GM06990 (cell line): ENCODE measurements at regions not wholly inside any gene's neighbourhood (a gene's known extent, or its start where the extent isn't known, plus 50 kb on each side); places are given as distances from the start of the nearest gene placed in this dataset.
"Not testable (repeated sequence)": the region's sequence is repeated elsewhere in the genome, so short reads cannot be mapped to it uniquely, and the experiment has no call there.

Experiments
- DNase-seq: peaks from one replicate; pipeline ENCODE4 v3.0.0-alpha.2; 2011; ENCODE audit not compliant: insufficient read length; ENCODE audit errors: extremely low read depth
- H3K27me3 ChIP-seq: replicated peaks from 2 replicates; pipeline ENCODE4 v1.6.0; 2011; ENCODE audit warnings: low read length; ENCODE audit not compliant: control insufficient read depth, insufficient read depth
- H3K36me3 ChIP-seq: 2 replicates; pipeline ENCODE4 v1.5.1; 2011; ENCODE audit warnings: low read length; ENCODE audit not compliant: control insufficient read depth, insufficient read depth
- H3K4me3 ChIP-seq: replicated peaks from 2 replicates; pipeline ENCODE4 v1.5.1; 2011; ENCODE audit warnings: low read depth, mild to moderate bottlenecking, control low read depth, low read length
- TF ChIP-seq, protein P1 (sequence below): IDR thresholded peaks from 2 replicates; pipeline ENCODE4 v1.5.1; 2011; ENCODE audit warnings: low read length, control low read depth, mild to moderate bottlenecking, inconsistent platforms; ENCODE audit not compliant: insufficient read depth, poor library complexity, severe bottlenecking

DNA sequence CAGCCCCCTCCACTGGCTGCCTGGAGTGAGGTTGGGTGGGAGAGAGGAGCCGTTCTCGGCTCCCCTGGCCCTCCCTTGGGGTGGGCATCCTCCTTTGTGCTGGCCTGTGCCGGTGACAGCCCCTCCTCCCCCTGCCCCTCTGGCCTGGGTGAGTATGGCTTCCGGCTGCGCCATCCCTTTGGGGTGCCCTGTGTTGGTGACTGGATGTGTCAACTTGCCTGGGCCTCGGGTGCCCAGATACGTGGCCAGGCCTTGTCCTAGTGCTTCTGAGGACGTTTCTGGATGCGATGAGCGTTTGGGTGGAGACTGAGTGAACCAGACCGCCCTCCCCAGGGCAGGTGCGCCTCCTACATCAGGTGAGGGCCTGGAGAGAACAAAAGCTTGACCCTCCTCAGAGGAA lies 59.7 kb downstream of the PLXNA1 start:
- Histone ChIP-seq H3K36me3 (no peaks in the 10 kb centered on the region), H3K27me3 (no peaks in the 10 kb centered on the region; the same call in 1 of the 2 replicates), H3K4me3 (no peak overlapping the region)
- DNase-seq = no peak
- TF ChIP-seq, protein P1, sequence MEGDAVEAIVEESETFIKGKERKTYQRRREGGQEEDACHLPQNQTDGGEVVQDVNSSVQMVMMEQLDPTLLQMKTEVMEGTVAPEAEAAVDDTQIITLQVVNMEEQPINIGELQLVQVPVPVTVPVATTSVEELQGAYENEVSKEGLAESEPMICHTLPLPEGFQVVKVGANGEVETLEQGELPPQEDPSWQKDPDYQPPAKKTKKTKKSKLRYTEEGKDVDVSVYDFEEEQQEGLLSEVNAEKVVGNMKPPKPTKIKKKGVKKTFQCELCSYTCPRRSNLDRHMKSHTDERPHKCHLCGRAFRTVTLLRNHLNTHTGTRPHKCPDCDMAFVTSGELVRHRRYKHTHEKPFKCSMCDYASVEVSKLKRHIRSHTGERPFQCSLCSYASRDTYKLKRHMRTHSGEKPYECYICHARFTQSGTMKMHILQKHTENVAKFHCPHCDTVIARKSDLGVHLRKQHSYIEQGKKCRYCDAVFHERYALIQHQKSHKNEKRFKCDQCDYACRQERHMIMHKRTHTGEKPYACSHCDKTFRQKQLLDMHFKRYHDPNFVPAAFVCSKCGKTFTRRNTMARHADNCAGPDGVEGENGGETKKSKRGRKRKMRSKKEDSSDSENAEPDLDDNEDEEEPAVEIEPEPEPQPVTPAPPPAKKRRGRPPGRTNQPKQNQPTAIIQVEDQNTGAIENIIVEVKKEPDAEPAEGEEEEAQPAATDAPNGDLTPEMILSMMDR = no peak

DNA sequence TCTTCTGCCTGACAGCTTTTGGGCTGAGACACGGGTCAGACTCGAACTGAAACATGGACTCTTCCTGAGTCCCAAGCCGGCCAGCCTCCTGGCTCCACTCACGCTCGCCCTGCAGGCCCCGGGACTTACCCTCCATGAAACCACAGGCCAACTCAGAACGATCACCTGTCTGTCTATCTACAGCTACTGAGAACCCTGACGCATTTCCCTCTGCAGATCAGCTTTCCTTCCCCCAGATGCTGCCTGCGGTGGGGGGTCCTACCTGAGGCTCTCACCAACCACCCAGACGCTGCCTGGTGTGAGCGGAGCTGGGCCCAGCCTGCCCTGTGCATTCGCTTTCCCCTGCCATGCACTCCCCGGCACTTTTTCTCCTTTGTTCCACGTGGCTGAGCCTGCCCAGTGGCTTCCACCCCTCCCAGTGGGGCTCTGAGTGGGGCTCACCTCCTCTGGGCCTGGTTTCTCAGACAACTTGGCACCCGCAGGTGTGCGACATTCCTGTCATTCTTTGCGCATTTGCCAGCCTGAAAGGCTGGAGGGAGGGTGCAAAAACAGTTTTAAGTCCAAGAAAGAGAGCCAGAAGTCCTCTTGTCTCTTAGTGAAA lies 60.2 kb downstream of the PLXNA1 start:
- no peak for DNase-seq
- Histone ChIP-seq H3K27me3 (no peaks in the 10 kb centered on the region; the same call in 1 of the 2 replicates), H3K4me3 (no peak overlapping the region), H3K36me3 (no peaks in the 10 kb centered on the region)
- TF ChIP-seq, protein P1 = no peak

DNA sequence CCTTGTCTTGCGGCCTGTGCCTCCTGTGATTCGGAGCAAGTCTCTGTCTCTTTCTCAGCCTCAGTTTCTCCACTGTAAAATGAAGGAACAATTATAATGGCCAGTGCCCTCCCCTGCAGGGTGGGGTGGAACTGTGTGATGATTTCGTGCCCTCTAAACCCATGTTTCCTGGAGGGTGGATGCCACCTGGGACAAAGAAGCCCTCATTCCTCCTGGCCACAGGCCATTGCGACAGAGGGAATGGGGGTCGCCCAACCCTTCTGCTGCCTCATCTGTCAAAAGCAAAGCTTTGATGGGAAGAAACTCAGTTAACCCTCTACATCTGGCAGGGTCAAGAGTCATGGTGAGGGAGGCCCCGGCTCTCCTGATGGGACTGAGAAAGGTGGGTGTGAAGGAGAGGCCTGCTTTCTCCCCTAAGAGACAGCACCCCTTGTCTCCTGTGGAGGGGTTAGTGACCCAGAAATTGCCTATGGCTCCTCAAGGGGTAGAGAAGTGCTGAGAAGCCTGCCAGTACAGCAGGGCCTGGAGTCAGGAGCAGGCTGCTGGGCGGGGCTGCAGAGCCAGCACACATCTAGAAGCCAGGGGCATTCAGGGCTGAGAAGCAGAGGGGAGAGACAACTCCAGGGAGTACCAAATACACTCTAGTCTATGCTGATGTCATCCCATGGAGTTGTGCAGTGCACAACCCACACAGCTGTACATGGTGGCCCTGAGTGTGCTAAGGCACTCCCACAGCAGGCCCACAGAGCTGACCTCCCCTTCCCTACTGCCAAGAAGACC lies 61.0 kb downstream of the PLXNA1 start:
- Histone ChIP-seq H3K27me3 (no peaks in the 10 kb centered on the region; the same call in 1 of the 2 replicates), H3K36me3 (no peaks in the 10 kb centered on the region), H3K4me3 (no peak overlapping the region)
- TF ChIP-seq, protein P1 = no peak
- no peak for DNase-seq

DNA sequence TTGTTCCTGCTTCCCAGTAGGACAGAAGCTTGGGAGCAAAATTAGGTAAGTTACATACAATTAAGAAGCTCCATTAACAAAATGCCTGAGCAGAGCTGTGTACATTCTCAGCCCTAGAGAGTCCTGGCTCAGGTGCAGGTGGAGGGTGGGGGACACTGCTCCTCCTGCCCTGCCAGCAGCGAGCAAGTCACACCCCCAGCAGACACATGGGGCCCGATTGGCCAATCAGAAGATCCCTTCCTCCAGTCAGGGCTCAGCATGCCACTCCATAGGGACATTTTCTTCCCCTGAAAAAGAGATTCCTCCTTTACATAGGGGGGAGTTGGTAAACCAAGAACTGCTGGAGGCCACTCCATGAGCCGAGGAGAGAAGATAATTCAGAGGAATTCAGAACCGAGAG lies 62.1 kb downstream of the PLXNA1 start:
- TF ChIP-seq, protein P1 = no peak
- no peaks in the 10 kb centered on the region for H3K36me3 ChIP-seq
- H3K4me3 ChIP-seq = no peak overlapping the region
- DNase-seq = no peak
- no peaks in the 10 kb centered on the region for H3K27me3 ChIP-seq

DNA sequence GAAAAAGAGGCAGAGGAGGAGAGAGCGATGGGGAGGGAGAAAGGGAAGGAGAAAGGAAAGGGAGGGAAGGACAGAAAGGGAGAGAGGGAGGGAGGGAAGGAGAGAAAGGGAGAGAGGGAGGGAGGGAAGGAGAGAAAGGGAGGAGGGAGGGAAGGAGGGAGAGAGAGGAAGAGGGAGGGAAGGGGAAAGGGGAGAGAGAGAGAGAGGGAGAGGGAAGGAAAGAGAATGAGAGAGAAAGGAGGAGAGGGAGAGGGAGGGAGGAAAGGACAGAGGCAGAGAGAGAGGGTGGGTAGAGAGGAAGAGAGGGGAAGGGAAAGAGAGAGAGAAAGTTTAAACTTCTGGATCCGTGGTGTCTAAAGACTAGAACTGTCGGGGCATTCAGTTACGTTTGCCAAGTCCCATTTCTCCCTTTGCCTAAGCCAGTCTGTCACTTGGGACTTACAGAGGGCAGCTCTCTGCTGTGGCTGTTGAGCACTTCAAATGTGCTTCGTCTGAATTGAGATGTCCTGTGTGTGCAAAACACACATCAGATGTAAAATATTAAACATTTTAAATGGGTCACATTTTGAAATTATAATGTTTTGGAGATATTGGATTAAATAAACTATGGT lies 62.6 kb downstream of the PLXNA1 start:
- TF ChIP-seq, protein P1 = no peak
- DNase-seq = no peak
- H3K36me3 ChIP-seq = no peaks in the 10 kb centered on the region
- H3K27me3 ChIP-seq = peaks cover 2% of the 10 kb centered on the region; the same call in 1 of the 2 replicates
- H3K4me3 ChIP-seq = no peak overlapping the region

DNA sequence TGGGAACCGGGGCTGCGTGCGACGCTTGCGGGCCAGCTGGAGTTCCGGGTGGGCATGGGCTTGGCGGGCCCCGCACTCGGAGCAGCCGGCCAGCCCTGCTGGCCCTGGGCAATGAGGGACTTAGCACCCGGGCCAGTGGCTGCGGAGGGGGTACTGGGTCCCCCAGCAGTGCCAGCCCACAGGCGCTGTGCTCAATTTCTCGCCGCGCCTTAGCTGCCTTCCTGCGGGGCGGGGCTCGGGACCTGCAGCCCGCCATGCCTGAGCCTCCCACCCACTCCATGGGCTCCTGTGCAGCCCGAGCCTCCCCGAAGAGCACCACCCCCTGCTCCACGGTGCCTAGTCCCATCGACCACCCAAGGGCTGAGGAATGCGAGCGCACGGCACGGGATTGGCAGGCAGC lies 63.8 kb downstream of the PLXNA1 start:
- not testable (repeated sequence) for H3K36me3 ChIP-seq, H3K27me3 ChIP-seq, H3K4me3 ChIP-seq, DNase-seq
